ENCODE measurements at regions not wholly inside any gene's neighbourhood (a gene's known extent, or its start where the extent isn't known, plus 50 kb on each side); places are given as distances from the start of the nearest gene placed in this dataset.
"Not testable (repeated sequence)": the region's sequence is repeated elsewhere in the genome, so short reads cannot be mapped to it uniquely, and the experiment has no call there.

DNA sequence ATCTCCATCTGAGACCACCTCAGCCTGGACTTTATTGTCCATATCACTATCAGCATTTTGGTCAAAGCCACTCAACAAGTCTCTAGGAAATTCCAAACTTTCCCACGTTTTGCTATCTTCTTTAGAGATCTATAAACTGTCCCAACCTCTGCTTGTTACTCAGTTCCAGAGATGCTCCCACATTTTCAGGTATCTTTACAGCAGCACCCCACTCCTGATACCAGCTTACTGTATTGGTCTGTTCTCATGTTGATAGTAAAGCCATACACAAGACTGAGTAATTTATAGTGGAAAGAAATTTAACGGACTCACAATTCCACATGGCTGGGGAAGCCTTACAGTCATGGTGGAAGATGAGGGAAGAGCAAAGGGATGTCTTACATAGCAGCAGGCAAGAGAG, 465.4 kb upstream of the PBX1 start:
- no peak overlapping the region for H3K4me3 ChIP-seq (ENCODE audit: low read depth, low read length)

DNA sequence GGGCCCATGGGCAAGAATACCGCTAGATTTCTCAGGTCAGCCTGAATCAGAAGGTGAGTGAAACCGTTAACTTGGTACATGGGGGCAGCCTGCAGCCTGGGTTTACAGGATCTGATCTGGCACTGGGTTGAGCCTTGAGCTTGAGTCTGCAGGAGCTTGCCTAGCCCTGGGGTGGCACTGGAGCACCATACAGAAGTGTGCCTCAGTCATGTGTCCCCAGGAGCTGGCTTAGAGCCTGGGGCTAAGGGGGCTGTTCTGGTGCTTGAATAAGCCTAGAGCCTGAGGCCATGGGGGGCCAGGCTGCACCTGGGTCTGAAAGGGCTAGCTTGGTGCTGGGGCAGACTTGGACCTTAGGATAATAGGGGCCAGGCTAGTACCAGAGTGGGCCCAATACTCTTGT, 457.2 kb upstream of the PBX1 start:
- H3K4me3 ChIP-seq (ENCODE audit: low read depth, low read length): no peak overlapping the region

DNA sequence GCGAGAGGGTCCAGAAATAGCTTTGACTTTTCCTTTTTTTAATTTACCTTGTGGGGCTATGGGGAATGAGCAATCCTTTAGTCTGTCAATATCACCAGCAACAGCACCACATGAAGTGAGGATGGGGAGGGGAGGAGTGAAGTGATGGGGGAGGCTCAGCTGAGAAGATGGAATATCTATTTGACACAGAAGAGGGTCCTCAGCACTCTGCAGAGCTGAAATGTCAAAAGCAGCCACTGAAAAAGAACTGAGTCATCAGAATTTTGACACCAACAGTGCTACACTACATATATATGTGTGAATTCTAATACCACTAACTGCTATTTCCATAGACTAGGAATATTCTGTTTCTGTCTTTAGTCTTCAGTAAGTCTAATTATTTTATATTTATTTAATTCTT, 427.0 kb upstream of the PBX1 start:
- H3K4me3 ChIP-seq (ENCODE audit: low read depth, low read length): no peak overlapping the region

DNA sequence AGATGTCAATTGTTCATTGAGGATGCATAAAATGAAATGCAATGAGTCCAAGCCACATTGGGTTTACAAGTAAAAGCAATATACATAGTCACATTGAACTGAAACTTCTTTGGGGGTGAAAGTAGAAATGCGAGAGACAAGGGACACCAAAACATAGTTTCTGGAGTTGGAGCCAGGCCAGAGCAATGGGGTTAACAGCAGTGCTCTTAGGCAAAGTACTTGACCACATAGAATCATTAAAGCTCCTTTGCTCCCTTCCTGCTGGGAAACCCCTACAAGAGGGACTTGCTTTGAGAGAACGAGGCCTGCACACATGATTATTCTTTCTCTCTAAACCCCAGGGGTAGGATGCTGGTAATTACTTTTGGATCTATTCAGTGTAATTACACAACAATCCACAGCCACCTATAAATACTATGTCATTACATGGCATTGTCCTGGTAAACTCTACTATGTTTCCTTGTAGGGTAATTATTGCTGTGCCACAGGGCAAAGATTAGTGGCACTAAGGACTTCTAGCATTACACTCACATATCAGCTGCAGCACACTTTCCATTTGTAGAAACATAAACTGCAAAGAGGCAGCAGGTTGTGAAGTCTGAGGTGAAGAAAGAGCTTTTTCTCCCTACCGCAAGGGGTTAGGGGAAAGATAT, 421.6 kb upstream of the PBX1 start:
- no peak overlapping the region for H3K4me3 ChIP-seq (ENCODE audit: low read depth, low read length)

DNA sequence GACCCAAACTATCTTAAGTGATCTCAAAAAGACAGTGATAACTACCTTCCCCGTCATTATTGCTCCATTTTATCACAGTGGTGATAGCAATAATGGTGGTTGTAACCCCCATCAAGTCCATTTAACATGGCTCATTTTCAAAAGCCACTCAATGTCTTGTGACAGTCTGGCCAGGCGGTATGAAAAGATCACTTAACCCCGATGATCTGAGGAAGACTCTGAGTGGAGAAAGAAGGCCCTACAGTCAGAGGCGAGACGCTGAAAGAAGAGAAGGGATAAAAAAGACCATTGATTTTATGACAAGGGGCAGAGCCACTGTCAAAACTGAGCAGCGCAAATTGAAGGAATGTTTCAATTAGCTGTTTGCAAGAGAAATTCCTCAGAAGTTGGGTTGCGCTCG, 417.2 kb upstream of the PBX1 start:
- no peak overlapping the region for H3K4me3 ChIP-seq (ENCODE audit: low read depth, low read length)

DNA sequence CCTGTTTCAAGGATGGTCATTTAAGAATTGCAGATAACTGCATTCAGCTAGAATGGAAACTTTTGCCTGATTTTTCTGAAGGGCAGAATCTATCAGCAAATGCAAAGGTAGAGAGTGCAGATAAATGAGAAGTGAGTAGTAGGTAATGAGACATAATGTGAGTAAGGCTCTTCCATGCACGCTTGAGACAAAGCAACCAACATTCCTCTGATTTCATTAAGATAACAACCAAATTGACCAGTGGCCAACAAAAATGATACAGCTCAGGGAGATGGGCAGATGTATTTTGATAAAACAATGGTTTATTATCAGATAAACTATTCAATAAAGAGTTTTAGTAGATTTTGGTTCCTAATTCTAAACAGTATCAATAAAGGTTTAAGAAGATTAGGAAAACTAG, 404.4 kb upstream of the PBX1 start:
- H3K4me3 ChIP-seq (ENCODE audit: low read depth, low read length): no peak overlapping the region

DNA sequence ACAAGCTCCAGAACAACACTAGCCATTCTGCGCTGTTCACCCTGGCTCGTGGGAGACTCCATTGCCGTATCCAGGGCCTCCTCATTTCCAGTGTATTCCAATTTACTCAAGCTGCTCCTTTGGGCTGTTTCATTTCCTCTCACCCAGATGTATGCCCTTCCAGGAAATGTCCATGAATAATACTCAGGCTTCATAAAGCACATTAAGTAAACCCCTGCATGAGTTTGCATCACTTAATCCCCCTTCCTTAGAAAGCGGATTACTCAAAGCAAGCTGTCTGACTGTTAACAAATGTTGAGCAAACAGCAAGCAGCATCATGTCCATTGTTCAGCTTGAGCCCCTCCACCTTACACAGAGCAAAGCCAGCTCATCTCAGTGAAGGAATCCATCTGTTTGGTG, 403.6 kb upstream of the PBX1 start:
- H3K4me3 ChIP-seq (ENCODE audit: low read depth, low read length): no peak overlapping the region

DNA sequence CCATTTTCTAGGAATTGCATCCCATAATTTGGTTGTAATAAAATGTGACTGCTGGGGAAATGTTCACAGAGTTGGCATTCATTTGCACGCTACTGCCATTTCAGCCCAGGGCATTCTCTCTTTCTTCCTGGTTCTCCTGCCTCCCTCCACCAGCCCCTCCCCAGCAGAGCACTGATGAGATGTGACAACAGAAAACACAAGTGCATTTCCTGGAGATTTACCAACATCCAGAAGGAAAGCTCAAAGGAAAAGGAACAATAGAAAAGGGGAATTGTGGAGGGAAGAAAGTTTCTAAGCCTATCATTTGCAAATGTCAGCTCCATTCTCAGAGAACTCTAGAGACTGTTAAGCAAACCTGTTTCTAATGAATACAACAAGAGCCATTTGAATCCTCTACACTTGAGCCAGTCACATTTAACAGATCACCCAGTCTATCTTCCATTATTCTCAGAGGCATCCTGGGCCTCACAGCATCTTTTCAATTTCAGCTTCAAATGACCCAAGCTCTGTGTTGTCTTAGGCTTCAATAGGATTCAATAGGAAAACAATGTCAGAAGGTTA, 395.6 kb upstream of the PBX1 start:
- H3K4me3 ChIP-seq (ENCODE audit: low read depth, low read length): no peak overlapping the region

DNA sequence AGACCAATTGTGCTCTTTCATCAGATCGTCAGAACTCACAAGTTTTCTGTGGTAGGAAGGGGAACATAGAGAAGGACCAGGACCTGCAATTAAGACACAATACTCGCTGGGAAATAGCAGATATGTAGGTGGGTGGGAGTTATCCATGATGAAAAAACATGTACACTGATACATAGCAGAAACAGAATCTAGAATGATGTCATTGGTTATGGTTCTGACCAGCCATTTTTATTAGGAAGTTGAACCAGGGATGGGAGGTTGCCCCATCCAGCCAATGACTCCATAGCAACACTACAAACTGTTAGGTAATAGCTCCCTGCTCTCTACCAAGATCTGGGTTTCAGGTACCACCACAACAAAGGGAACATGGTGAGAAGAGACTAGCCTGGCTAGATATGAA, 393.5 kb upstream of the PBX1 start:
- H3K4me3 ChIP-seq (ENCODE audit: low read depth, low read length): no peak overlapping the region

DNA sequence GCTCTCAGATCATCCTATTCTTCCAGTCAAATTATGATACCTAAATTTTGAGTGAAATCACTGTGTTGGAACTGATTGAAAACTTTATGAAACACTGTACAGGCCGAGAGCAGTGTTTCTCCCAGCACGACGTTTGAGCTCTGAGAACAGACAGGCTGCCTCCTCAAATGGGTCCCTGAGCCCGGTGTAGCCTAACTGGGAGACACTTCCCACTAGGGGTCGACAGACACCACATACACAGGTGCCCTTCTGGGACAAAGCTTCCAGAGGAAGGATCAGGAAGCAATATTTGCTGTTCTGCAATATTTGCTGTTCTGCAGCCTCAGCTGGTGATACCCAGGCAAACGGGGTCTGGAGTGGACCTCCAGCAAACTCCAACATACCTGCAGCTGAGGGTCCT, 392.5 kb upstream of the PBX1 start:
- not testable (repeated sequence) for H3K4me3 ChIP-seq (ENCODE audit: low read depth, low read length)

DNA sequence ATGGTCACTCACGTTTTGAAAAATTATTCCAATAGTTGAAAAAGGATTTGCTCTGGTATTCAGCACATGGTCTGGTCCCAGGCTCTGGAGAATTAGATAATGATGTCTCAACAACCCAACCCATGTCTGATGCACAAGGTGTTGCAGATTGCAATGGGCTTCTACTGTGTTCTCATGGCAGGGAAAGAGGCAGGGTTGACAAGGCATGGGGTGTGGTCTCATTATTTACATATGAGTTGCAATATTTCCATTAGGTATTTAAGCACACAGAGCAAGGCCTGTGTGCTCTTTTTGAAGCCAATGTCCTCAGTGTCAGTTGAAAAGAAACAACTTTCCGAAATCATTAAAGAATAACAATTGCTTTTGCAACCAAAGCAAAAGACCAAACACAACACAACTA, 381.9 kb upstream of the PBX1 start:
- no peak overlapping the region for H3K4me3 ChIP-seq (ENCODE audit: low read depth, low read length)

DNA sequence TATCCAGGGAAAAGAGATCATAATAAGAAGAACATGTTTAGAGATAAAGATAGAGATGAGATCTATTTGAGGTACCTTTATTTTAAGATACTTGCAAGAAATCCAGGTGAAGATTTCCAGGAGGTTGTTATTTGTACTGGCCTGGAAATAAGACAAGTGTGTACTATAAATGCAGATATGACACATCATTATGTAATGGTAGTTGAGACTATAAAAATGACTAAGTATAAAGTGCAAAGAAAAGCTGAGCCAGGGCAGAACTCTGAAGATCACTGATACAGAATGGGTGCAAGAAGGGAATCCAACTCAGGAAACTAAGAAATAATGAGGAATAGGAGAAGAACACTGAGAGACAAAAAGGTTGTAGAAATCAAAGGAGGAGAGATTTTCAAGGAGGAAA, 378.2 kb upstream of the PBX1 start:
- H3K4me3 ChIP-seq (ENCODE audit: low read depth, low read length): no peak overlapping the region

DNA sequence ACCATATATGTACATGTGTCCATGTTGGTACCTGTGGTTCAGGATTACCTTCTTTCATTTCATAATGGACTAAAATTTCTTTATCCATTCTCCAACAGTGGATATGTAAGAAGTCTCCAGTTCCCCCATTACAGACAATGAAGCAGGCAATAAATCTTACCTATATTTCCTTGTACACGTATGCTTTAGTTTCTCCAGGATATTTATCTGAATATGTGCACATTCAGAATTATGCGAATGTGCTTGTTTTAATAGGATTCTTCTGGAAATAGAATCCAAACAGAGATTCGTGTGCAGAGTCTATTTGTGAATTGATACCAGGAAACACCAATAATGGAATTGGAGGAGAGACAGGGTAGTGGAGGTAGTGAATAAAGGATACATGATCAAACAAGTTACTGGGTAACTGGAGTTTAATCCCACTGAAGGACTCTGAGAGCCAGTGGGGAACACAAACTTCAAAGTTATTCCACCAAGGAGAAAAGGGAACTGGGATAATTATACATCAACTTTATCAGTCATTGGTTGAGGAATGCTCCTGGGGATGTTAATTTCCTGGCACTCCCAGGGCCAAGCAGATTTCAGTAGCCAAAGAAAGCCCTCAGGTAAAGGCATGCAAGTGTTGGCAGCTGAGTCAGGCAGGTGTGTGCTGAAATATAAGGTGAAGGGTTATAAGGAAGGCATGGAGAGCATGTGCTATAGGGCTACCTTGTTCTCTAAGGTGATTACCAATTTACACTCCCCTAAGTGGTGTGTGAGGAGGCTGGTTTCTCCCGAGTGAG, 374.9 kb upstream of the PBX1 start:
- no peak overlapping the region for H3K4me3 ChIP-seq (ENCODE audit: low read depth, low read length)

DNA sequence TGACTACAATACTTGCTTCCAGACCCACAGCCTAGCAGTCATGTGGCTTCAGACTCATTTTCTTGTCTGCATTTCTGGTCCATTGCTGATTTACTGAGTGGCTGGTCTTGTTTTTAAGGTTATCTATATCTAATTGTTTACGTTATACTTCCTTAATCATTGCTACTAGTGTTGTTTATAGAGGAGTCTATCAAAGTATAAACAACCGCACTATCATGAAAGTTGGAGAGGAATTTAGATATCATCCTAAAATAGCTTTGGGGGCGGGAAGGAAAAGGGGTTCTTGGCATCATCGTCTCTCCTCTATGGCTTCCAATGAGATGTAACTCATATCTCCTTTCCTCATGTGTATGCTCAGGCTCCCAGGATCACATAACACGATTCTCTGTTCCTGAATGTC, 372.1 kb upstream of the PBX1 start:
- no peak overlapping the region for H3K4me3 ChIP-seq (ENCODE audit: low read depth, low read length)

DNA sequence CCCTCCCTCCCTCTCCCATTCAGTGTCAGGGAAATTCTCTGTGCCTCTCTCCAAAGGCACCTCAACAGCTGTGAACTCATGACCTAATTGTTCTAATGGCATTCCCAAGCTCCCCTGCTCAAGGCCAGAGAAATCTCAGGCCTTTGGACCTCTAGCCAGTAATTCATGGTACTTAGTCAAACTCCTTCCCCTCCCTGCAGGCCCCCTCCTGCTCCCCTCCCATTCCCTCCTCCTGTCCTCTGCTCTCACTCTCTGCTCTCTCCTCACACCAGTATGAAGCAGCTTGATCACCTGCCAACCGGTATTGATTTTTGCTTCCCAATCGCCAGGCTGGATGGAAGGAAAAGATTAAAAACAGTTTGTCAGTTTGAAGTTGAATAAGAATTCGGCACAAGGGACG, 370.5 kb upstream of the PBX1 start:
- no peak overlapping the region for H3K4me3 ChIP-seq (ENCODE audit: low read depth, low read length)

DNA sequence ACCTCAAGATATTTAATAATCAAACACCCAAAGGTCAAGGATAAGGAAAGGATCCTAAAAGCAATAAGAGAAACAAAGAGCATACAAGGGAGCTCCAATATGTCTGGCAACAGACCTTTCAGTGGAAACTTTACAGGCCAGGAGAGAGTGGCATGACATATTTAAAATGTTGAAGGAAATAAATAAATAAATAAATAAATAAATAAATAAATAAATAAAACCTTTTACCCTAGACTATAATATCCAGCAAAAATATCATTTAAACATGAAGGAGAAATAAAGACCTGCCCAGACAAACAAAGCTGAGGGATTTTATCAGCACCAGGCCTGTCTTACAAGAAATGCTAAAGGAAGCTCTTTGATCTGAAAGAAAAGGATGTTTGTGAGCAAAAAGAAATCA, 367.8 kb upstream of the PBX1 start:
- H3K4me3 ChIP-seq (ENCODE audit: low read depth, low read length): no peak overlapping the region

DNA sequence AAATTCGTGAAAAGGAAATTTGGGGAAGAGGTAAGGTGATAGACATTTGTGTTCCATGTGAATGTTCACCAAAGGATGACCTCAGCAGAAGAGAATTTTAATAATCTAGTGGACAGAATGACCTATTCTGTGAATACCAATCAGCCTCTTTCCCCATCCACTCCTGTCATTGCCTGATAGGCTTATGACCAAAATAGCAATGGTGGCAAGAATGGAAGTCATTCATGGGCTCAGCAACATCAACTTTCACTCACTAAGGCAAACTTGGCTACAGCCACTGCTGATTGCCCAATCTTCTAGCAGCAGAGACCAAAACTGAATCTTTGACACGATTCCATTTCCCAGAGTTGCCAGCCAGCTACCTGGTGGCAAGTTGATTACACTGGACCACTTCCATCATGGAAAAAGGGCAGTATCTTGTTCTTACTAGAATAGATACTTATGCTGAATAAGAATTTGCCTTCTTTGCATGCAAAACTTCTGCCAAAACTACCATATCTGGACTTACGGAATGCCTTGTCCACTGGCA, 348.7 kb upstream of the PBX1 start:
- no peak overlapping the region for H3K4me3 ChIP-seq (ENCODE audit: low read depth, low read length)

DNA sequence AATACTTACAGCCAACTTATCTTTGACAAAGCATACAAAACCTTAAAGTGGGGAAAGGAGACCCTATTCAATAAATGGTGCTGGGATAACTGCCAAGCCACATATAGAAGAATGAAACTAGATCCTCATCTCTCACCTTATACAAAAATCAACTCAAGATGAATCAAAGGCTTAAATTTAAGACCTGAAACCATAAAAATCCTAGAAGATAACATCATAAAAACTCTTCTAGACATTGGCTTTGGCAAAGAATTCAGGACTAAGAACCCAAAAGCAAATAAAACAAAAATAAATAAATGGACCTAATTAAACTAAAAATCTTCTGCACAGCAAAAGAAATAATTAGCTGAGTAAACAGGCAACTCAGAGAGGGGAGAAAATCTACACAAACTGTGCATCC, 335.6 kb upstream of the PBX1 start:
- H3K4me3 ChIP-seq (ENCODE audit: low read depth, low read length): no peak overlapping the region

DNA sequence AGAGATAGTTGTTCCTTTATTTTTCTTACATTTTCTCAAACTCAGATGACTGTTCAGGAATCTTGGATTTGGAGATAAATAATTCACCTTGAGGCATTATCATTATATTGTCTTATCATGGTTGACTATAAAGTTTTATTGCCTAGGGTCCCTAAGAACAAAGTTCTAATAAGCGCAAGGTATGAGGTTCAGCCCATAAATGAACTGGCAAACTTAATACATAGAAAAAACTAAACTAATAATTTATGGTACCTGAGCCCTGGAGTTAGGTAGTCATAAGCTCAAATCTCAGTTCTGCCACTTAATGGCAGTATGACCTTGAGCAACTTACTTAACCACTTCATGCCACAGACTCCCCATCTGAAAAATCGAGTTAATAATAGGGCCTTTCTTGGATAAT, 334.0 kb upstream of the PBX1 start:
- H3K4me3 ChIP-seq (ENCODE audit: low read depth, low read length): no peak overlapping the region

DNA sequence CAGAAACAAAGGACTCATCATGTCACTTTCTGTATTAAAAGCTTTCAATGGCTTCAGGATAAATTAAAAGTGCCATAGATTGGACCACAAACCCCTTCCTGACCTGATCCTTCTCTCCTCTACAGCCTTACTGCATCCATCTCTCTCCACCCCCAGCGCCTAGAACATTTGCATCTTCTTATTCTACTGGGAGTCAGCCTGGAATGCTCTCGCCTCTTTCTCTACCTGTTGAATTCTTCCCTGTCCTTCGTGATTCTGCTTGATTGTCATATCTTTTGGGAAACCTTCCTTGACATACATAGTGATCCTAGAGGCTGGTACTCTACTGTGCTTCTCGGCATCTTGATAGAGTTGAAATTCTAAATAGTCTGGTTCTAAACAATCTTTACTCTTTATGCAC, 332.0 kb upstream of the PBX1 start:
- H3K4me3 ChIP-seq (ENCODE audit: low read depth, low read length): no peak overlapping the region

DNA sequence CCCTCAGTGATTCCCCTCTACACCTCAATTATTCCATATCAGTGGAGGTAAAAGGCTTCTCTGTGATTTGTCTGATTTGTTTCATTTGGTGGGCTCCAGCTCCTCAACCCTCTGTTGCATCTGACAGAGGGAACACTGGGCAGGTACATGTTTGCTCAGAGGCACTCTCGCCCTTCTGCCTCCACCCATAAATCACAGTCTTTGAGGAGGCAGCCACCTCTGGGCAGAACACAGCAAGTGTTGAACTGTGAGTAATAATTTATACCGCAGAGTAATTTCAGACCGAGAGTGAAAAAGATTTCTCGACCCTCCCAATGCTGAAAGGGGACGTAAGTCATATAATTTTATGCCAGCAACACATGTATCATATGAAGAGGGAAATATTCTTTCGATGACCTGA, 330.1 kb upstream of the PBX1 start:
- no peak overlapping the region for H3K4me3 ChIP-seq (ENCODE audit: low read depth, low read length)

DNA sequence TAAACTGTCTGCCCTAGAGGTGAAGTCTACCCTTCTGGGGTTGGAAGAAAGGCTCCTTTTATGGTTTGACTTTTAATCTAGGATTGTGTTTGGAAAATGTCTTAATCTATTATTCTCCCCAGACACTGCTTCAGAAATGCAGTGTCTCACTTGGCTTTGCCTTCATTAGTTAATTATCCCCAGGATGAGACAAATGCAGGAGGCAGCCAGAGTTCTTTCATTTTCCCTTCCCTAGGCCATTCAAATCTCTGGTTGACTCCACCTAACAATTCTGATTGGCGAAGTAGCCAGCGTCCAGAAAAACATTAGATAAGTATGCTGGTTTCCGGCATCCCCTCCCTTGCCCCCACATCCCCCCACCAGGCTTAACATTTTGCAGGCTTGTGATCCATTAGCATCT, 325.8 kb upstream of the PBX1 start:
- no peak overlapping the region for H3K4me3 ChIP-seq (ENCODE audit: low read depth, low read length)

Measured in iPS-11a (cell line).